GM23248 (cell line): ENCODE measurements at regions not wholly inside any gene's neighbourhood (a gene's known extent, or its start where the extent isn't known, plus 50 kb on each side); places are given as distances from the start of the nearest gene placed in this dataset.
A peak's percentile ranks its signal among the peaks of the same experiment; 100 is the strongest.

Experiments used
- DNase-seq: peaks from one replicate; pipeline ENCODE4 v3.0.0-alpha.2; 2015
- H2AFZ ChIP-seq: fragments of 200-600 bp; sonication (generic); 2 replicates; pipeline ENCODE4 v1.6.1; 2016; ENCODE audit warnings: antibody characterized with exemption
- H3F3A ChIP-seq: fragments of 200-600 bp; sonication (generic); 2 replicates; pipeline ENCODE4 v1.6.1; 2016; ENCODE audit warnings: mild to moderate bottlenecking, antibody characterized with exemption, mixed run types; ENCODE audit not compliant: insufficient read depth
- H3K27ac ChIP-seq: fragments of 200-600 bp; sonication (generic); 2 replicates; pipeline ENCODE4 v1.5.1; 2016; ENCODE audit warnings: mild to moderate bottlenecking
- H3K27me3 ChIP-seq: fragments of 200-600 bp; sonication (generic); replicated peaks from 2 replicates; pipeline ENCODE4 v1.6.1; 2016; ENCODE audit warnings: mild to moderate bottlenecking; ENCODE audit not compliant: insufficient read depth
- H3K36me3 ChIP-seq: fragments of 200-600 bp; sonication (generic); 2 replicates; pipeline ENCODE4 v1.6.1; 2016; ENCODE audit warnings: low read depth, mild to moderate bottlenecking
- H3K4me1 ChIP-seq: fragments of 200-600 bp; sonication (generic); 2 replicates; pipeline ENCODE4 v1.6.1; 2016; ENCODE audit warnings: mild to moderate bottlenecking; ENCODE audit not compliant: insufficient read depth
- H3K4me2 ChIP-seq: fragments of 200-600 bp; sonication (generic); one replicate; pipeline ENCODE4 v1.6.1; 2016; ENCODE audit warnings: mild to moderate bottlenecking; ENCODE audit not compliant: unreplicated experiment
- H3K4me3 ChIP-seq: fragments of 200-600 bp; sonication (generic); 2 replicates; pipeline ENCODE4 v1.5.1; 2016; ENCODE audit warnings: mild to moderate bottlenecking
- H3K79me2 ChIP-seq: fragments of 200-600 bp; sonication (generic); 2 replicates; pipeline ENCODE4 v1.6.1; 2016; ENCODE audit warnings: mild to moderate bottlenecking; ENCODE audit not compliant: insufficient read depth
- H3K9ac ChIP-seq: fragments of 200-600 bp; sonication (generic); 2 replicates; pipeline ENCODE4 v1.6.1; 2016; ENCODE audit warnings: mild to moderate bottlenecking
- H3K9me2 ChIP-seq: fragments of 200-600 bp; sonication (generic); 2 replicates; pipeline ENCODE4 v1.6.1; 2016; ENCODE audit warnings: mixed run types, mild to moderate bottlenecking, moderate library complexity; ENCODE audit not compliant: insufficient read depth
- H3K9me3 ChIP-seq: fragments of 200-600 bp; sonication (generic); one replicate; pipeline ENCODE4 v1.6.1; 2017; ENCODE audit warnings: low read depth
- H4K20me1 ChIP-seq: fragments of 200-600 bp; sonication (generic); 2 replicates; pipeline ENCODE4 v1.6.0; 2016; ENCODE audit not compliant: insufficient read depth
- EZH2 ChIP-seq: fragments of 200-600 bp; sonication (generic); IDR thresholded peaks from 2 replicates; pipeline ENCODE4 v1.6.1; 2018; ENCODE audit warnings: antibody characterized with exemption, mild to moderate bottlenecking; ENCODE audit not compliant: insufficient read depth, poor library complexity, severe bottlenecking
- EZH2phosphoT487 ChIP-seq: fragments of 200-600 bp; sonication (generic); IDR thresholded peaks from 2 replicates; pipeline ENCODE4 v1.6.1; 2018; ENCODE audit warnings: antibody characterized with exemption, moderate library complexity, mild to moderate bottlenecking, low read depth; ENCODE audit not compliant: insufficient read depth
- WGBS, 2 experiments: methylation state at CpG; one replicate each; pipeline ENCODE4 v1.1.6; 2015 to 2017; ENCODE audit warnings: low lambda C conversion rate in 2 of 2, low coverage in 1 of 2; ENCODE audit errors: missing lambda C conversion rate in 2 of 2; 5-methylcytosine and 5-hydroxymethylcytosine counted together
- in situ Hi-C: fragments of 300-500 bp; cut with MboI; formaldehyde crosslinking; loops from 2 replicates; pipeline ENCODE4 v1.15.0; 2020

DNA sequence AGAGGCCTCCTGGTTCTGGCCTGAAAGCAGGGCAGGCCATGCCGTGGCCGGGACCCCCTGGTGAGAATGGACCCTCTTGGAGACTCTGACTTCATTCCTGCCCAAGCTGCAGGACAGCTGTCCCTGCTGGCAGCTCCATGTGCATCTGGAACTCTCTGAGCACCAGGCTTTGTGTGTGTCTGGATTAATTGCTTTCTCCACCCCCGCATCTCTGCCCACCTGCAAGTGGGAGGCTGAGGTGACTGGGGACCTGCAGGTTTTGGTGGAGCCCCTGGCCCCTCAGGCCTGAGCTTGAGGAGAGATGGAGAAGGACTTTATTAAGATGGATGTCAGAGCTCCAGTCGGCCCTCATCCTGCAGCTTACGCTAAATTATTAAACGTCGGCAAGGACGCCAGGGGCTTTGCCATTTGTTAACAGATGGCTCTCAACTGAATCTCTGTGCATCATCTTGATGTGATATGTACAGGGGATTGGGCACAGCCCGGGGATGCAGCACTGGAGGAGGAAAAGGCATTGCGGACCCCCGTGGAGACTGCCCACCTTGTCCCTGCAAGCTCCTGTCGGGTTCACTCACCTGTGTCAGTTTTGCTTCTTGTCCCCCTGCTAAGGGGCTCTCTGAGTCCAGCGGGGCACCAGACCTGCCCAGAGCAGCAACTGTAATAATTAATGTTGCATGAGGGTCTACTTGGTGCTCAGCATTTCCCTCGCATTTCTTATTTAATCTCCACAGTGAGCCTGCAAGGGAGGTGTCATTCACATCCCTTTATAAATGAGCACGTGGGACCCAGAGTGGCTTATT, 154.1 kb upstream of the RPL38 start:
- no peak for TF ChIP-seq EZH2phosphoT487
- TF ChIP-seq EZH2: no peak
- Histone ChIP-seq H3K4me2 (no peak overlapping the region), H4K20me1 (no peaks in the 10 kb centered on the region), H3K9ac (no peak overlapping the region), H3K4me3 (no peak overlapping the region), H3F3A (no peaks in the 10 kb centered on the region), H3K9me3 (no peaks in the 10 kb centered on the region), H3K27me3 (peaks cover 10% of the 10 kb centered on the region; the same call in 1 of the 2 replicates), H3K27ac (no peak overlapping the region), H3K4me1 (no peaks in the 10 kb centered on the region), H3K79me2 (no peaks in the 10 kb centered on the region), H3K9me2 (no peaks in the 10 kb centered on the region), H3K36me3 (no peaks in the 10 kb centered on the region), H2AFZ (no peak overlapping the region)
- DNase-seq: no peak
- in situ Hi-C loops: no loop called here
- WGBS, 2 experiments: 67 to 69% methylated on average over 15 of the region's 15 CpGs

- WGBS, 2 experiments: 49 to 54% methylated on average over 10 of the region's 10 CpGs
- Histone ChIP-seq H2AFZ (no peak overlapping the region), H3K27me3 (peaks cover 11% of the 10 kb centered on the region; the same call in 1 of the 2 replicates), H3K79me2 (no peaks in the 10 kb centered on the region), H3K27ac (no peak overlapping the region), H3K36me3 (no peaks in the 10 kb centered on the region), H3K4me2 (no peak overlapping the region), H3K9me3 (no peaks in the 10 kb centered on the region), H3K9ac (no peak overlapping the region), H3F3A (no peaks in the 10 kb centered on the region), H4K20me1 (no peaks in the 10 kb centered on the region), H3K4me1 (no peaks in the 10 kb centered on the region), H3K4me3 (no peak overlapping the region), H3K9me2 (no peaks in the 10 kb centered on the region)
- no peak for TF ChIP-seq EZH2phosphoT487
- TF ChIP-seq EZH2: no peak
- in situ Hi-C loops: no loop called here
- no peak for DNase-seq
Observed at GRCh38 chr17:74049967-74050458, 153.5 kb upstream of the RPL38 start.

DNA sequence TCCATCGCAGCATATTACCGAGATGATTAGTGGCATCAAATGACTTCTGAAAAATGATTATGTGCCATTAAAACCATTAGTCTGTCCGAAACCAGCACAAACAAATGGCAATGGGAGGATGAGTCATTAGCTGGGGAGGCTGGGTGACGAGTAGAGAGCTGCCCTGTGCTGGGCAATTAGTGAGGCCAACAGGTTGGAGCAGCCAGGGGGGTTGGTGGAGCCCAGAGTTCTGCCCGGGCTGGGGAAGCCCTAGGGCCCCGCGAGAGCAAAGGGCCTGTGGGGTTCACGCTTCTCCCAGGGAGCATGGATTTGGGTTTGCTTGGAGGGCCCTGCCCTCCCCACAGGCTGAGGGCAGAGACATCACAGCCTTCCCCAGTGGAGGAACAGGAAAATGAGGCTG, 152.1 kb upstream of the RPL38 start:
- WGBS, 2 experiments: 39 to 41% methylated on average over 7 to 8 of the region's 8 CpGs

GRCh38 chr17:74052993-74053711, 150.3 kb upstream of the RPL38 start:
- 47 to 50% methylated on average over 20 to 21 of the region's 21 CpGs for WGBS, 2 experiments
- H3K27me3 ChIP-seq: peaks cover 11% of the 10 kb centered on the region; the same call in 1 of the 2 replicates
- no peaks in the 10 kb centered on the region for H3K9me3 ChIP-seq

More for the DNA sequence above, 152.1 kb upstream of the RPL38 start:
- Histone ChIP-seq H3K36me3 (no peaks in the 10 kb centered on the region), H3K4me1 (no peaks in the 10 kb centered on the region), H3F3A (no peaks in the 10 kb centered on the region), H3K9me2 (no peaks in the 10 kb centered on the region), H3K27ac (no peak overlapping the region), H2AFZ (no peak overlapping the region), H3K9ac (no peak overlapping the region), H3K27me3 (peaks cover 11% of the 10 kb centered on the region; the same call in 1 of the 2 replicates), H3K4me2 (no peak overlapping the region), H3K79me2 (no peaks in the 10 kb centered on the region), H3K4me3 (no peak overlapping the region), H3K9me3 (no peaks in the 10 kb centered on the region), H4K20me1 (no peaks in the 10 kb centered on the region)
- TF ChIP-seq EZH2phosphoT487: no peak
- TF ChIP-seq EZH2: no peak
- peak; percentile 4 for DNase-seq
- in situ Hi-C loops: no loop called here

More at GRCh38 chr17:74052993-74053711, 150.3 kb upstream of the RPL38 start:
- no peak overlapping the region for H3K27ac ChIP-seq
- TF ChIP-seq EZH2 (no peak), EZH2phosphoT487 (no peak)
- DNase-seq: no peak
- no peaks in the 10 kb centered on the region for H4K20me1 ChIP-seq
- H3K9me2 ChIP-seq: no peaks in the 10 kb centered on the region
- no peak overlapping the region for H3K9ac ChIP-seq
- H3K4me1 ChIP-seq: no peaks in the 10 kb centered on the region
- in situ Hi-C loops: no loop called here
- no peak overlapping the region for H3K4me2 ChIP-seq
- H3K79me2 ChIP-seq: no peaks in the 10 kb centered on the region
- no peaks in the 10 kb centered on the region for H3K36me3 ChIP-seq
- H3F3A ChIP-seq: no peaks in the 10 kb centered on the region
- no peak overlapping the region for H3K4me3 ChIP-seq
- H2AFZ ChIP-seq: no peak overlapping the region
